GM12878 (cell line): ENCODE measurements at regions not wholly inside any gene's neighbourhood (a gene's known extent, or its start where the extent isn't known, plus 50 kb on each side); places are given as distances from the start of the nearest gene placed in this dataset.

ENCODE experiments used
- CHD4 ChIP-seq: fragments of 200-600 bp; sonication (generic); IDR thresholded peaks from 2 replicates; pipeline ENCODE4 v1.6.1; 2016; ENCODE audit warnings: mild to moderate bottlenecking
- CREB1 ChIP-seq: IDR thresholded peaks from 2 replicates; pipeline ENCODE4 v1.6.1; 2012; ENCODE audit warnings: low read depth, mild to moderate bottlenecking, inconsistent platforms
- CTCF ChIP-seq, 3 experiments: IDR thresholded peaks in 2 of 3; conservative IDR thresholded peaks in 1 of 3; 2 replicates each; pipeline ENCODE4 v1.5.1; 2011; ENCODE audit warnings: low read depth in 3 of 3, low read length in 3 of 3, mild to moderate bottlenecking in 3 of 3, control low read depth in 2 of 3, moderate library complexity in 2 of 3, inconsistent platforms in 1 of 3, mixed read lengths in 1 of 3; ENCODE audit not compliant: control insufficient read depth in 2 of 3, insufficient read depth in 1 of 3; ENCODE audit errors: extremely low read depth in 1 of 3
- CUX1 ChIP-seq: IDR thresholded peaks from 2 replicates; pipeline ENCODE4 v1.6.1; 2012; ENCODE audit warnings: improper control_type of control experiment, low read depth, low read length; ENCODE audit not compliant: insufficient replicate concordance
- ELK1 ChIP-seq: IDR thresholded peaks from 2 replicates; pipeline ENCODE4 v1.6.1; 2012; ENCODE audit warnings: low read depth, low read length, improper control_type of control experiment
- IRF4 ChIP-seq: IDR thresholded peaks from 2 replicates; pipeline ENCODE4 v1.6.1; 2011; ENCODE audit warnings: low read depth, low read length
- JUNB ChIP-seq: IDR thresholded peaks from 2 replicates; pipeline ENCODE4 v1.6.1; 2016; ENCODE audit warnings: antibody characterized with exemption, mild to moderate bottlenecking
- POLR2AphosphoS5 ChIP-seq: IDR thresholded peaks from 2 replicates; pipeline ENCODE4 v1.6.1; 2011; ENCODE audit warnings: mild to moderate bottlenecking, low read length, inconsistent platforms
- USF1 ChIP-seq: IDR thresholded peaks from 2 replicates; pipeline ENCODE4 v1.6.1; 2011; ENCODE audit warnings: borderline replicate concordance, low read depth, mild to moderate bottlenecking, moderate library complexity, mixed read lengths, low read length; ENCODE audit not compliant: insufficient read depth; ENCODE audit errors: extremely low read length
- ZNF687 ChIP-seq: fragments of 450-650 bp; IDR thresholded peaks from 2 replicates; pipeline ENCODE4 v1.6.1; 2017; ENCODE audit warnings: mild to moderate bottlenecking, moderate library complexity

GRCh38 chr12:58189030-58189429 is 247.7 kb downstream of the ATP23 start:
- TF ChIP-seq CUX1 = no peak
- TF ChIP-seq IRF4 = no peak
- no peak for TF ChIP-seq CTCF (IDR thresholded peaks at IDR 0.05 in 2 of 3, conservative IDR thresholded peaks at IDR 0.05 in 1 of 3; ENCODE audit: control insufficient read depth in 2 of 3, extremely low read depth in 1 of 3, insufficient read depth in 1 of 3, low read depth in 3 of 3, low read length in 3 of 3)
- TF ChIP-seq ELK1 = no peak
- no peak for TF ChIP-seq CREB1
- no peak for TF ChIP-seq POLR2AphosphoS5
- no peak for TF ChIP-seq CHD4
- TF ChIP-seq USF1 = no peak
- TF ChIP-seq ZNF687 = no peak
- no peak for TF ChIP-seq JUNB
